ENCODE measurements at regions not wholly inside any gene's neighbourhood (a gene's known extent, or its start where the extent isn't known, plus 50 kb on each side); places are given as distances from the start of the nearest gene placed in this dataset.
"Not testable (repeated sequence)": the region's sequence is repeated elsewhere in the genome, so short reads cannot be mapped to it uniquely, and the experiment has no call there.

GRCh38 chr21:13986996-13987958, 223.5 kb downstream of the LIPI start:
- H2AFZ ChIP-seq (ENCODE audit: low read length); POLR2A ChIA-PET; H3K9me3 ChIP-seq (ENCODE audit: low read length); DNase-seq (ENCODE audit: low spot score); H4K20me1 ChIP-seq (ENCODE audit: insufficient read depth, low read length); H3K36me3 ChIP-seq (replicated peaks in 1 of 2; ENCODE audit: control insufficient read depth in 1 of 2, insufficient read depth in 2 of 2, low read length in 2 of 2); intact Hi-C loops (cut with micrococcal nuclease; ENCODE audit: unreplicated experiment); H3K4me2 ChIP-seq (ENCODE audit: low read depth, low read length); H3K4me3 ChIP-seq (replicated peaks in 1 of 3; ENCODE audit: insufficient read depth in 1 of 3, low read depth in 2 of 3, low read length in 3 of 3); H3K79me2 ChIP-seq (ENCODE audit: insufficient read depth, low read length); H3K9ac ChIP-seq (ENCODE audit: insufficient read depth, low read depth, low read length); H3K27ac ChIP-seq (ENCODE audit: extremely low read length, insufficient read depth, low read length); BruUV-seq (replicated peaks); H3K4me1 ChIP-seq (ENCODE audit: insufficient read depth, low read length); in situ Hi-C loops (cut with HindIII; ENCODE audit: extremely low pct_ligation_motif_present, low pct_unique_long_range_greater_than_20kb); CTCF ChIA-PET (ENCODE audit: low intra/inter-chr PET ratio, low total read pairs); FAIRE-seq; H3K27me3 ChIP-seq (ENCODE audit: control insufficient read depth in 1 of 2, insufficient read depth in 2 of 2, low read length in 2 of 2): not testable (repeated sequence)
- 0% methylated on average over 6 of the region's 9 CpGs for WGBS (ENCODE audit: low lambda C conversion rate)
- ATAC-seq: peak; percentile 24

- intact Hi-C loops (cut with micrococcal nuclease; ENCODE audit: unreplicated experiment); H3K4me1 ChIP-seq (ENCODE audit: insufficient read depth, low read length); H2AFZ ChIP-seq (ENCODE audit: low read length); H3K36me3 ChIP-seq (replicated peaks in 1 of 2; ENCODE audit: control insufficient read depth in 1 of 2, insufficient read depth in 2 of 2, low read length in 2 of 2); BruUV-seq (replicated peaks); DNase-seq (ENCODE audit: low spot score); in situ Hi-C loops (cut with HindIII; ENCODE audit: extremely low pct_ligation_motif_present, low pct_unique_long_range_greater_than_20kb); H3K27me3 ChIP-seq (ENCODE audit: control insufficient read depth in 1 of 2, insufficient read depth in 2 of 2, low read length in 2 of 2); H4K20me1 ChIP-seq (ENCODE audit: insufficient read depth, low read length); H3K9me3 ChIP-seq (ENCODE audit: low read length); CTCF ChIA-PET (ENCODE audit: low intra/inter-chr PET ratio, low total read pairs); H3K4me3 ChIP-seq (replicated peaks in 1 of 3; ENCODE audit: insufficient read depth in 1 of 3, low read depth in 2 of 3, low read length in 3 of 3); H3K9ac ChIP-seq (ENCODE audit: insufficient read depth, low read depth, low read length); POLR2A ChIA-PET; H3K27ac ChIP-seq (ENCODE audit: extremely low read length, insufficient read depth, low read length); FAIRE-seq; H3K79me2 ChIP-seq (ENCODE audit: insufficient read depth, low read length); H3K4me2 ChIP-seq (ENCODE audit: low read depth, low read length): not testable (repeated sequence)
- 5% methylated on average over 9 of the region's 10 CpGs for WGBS (ENCODE audit: low lambda C conversion rate)
- peak; percentile 49 for ATAC-seq
Observed at GRCh38 chr21:13985865-13986863, 224.6 kb downstream of the LIPI start.

- POLR2A ChIA-PET; H3K9me3 ChIP-seq (ENCODE audit: low read length); BruUV-seq (replicated peaks); DNase-seq (ENCODE audit: low spot score); H3K4me3 ChIP-seq (replicated peaks in 1 of 3; ENCODE audit: insufficient read depth in 1 of 3, low read depth in 2 of 3, low read length in 3 of 3); in situ Hi-C loops (cut with HindIII; ENCODE audit: extremely low pct_ligation_motif_present, low pct_unique_long_range_greater_than_20kb); H3K27ac ChIP-seq (ENCODE audit: extremely low read length, insufficient read depth, low read length); intact Hi-C loops (cut with micrococcal nuclease; ENCODE audit: unreplicated experiment); H2AFZ ChIP-seq (ENCODE audit: low read length); H3K9ac ChIP-seq (ENCODE audit: insufficient read depth, low read depth, low read length); H4K20me1 ChIP-seq (ENCODE audit: insufficient read depth, low read length); H3K4me2 ChIP-seq (ENCODE audit: low read depth, low read length); H3K4me1 ChIP-seq (ENCODE audit: insufficient read depth, low read length); H3K27me3 ChIP-seq (ENCODE audit: control insufficient read depth in 1 of 2, insufficient read depth in 2 of 2, low read length in 2 of 2); H3K79me2 ChIP-seq (ENCODE audit: insufficient read depth, low read length); H3K36me3 ChIP-seq (replicated peaks in 1 of 2; ENCODE audit: control insufficient read depth in 1 of 2, insufficient read depth in 2 of 2, low read length in 2 of 2); FAIRE-seq; CTCF ChIA-PET (ENCODE audit: low intra/inter-chr PET ratio, low total read pairs): not testable (repeated sequence)
- ATAC-seq: peak; percentile 12; the same call in 2 of the 3 replicates
- WGBS (ENCODE audit: low lambda C conversion rate): 28% methylated on average over 6 of the region's 9 CpGs
Observed at GRCh38 chr21:13985137-13985864, 225.5 kb downstream of the LIPI start.

- POLR2A ChIA-PET; H3K9me3 ChIP-seq (ENCODE audit: low read length); H3K27ac ChIP-seq (ENCODE audit: extremely low read length, insufficient read depth, low read length); intact Hi-C loops (cut with micrococcal nuclease; ENCODE audit: unreplicated experiment); CTCF ChIA-PET (ENCODE audit: low intra/inter-chr PET ratio, low total read pairs); H3K79me2 ChIP-seq (ENCODE audit: insufficient read depth, low read length); FAIRE-seq; BruUV-seq (replicated peaks); H3K27me3 ChIP-seq (ENCODE audit: control insufficient read depth in 1 of 2, insufficient read depth in 2 of 2, low read length in 2 of 2); DNase-seq (ENCODE audit: low spot score); H3K4me2 ChIP-seq (ENCODE audit: low read depth, low read length); H4K20me1 ChIP-seq (ENCODE audit: insufficient read depth, low read length); H3K9ac ChIP-seq (ENCODE audit: insufficient read depth, low read depth, low read length); H3K36me3 ChIP-seq (replicated peaks in 1 of 2; ENCODE audit: control insufficient read depth in 1 of 2, insufficient read depth in 2 of 2, low read length in 2 of 2); H2AFZ ChIP-seq (ENCODE audit: low read length); H3K4me1 ChIP-seq (ENCODE audit: insufficient read depth, low read length); in situ Hi-C loops (cut with HindIII; ENCODE audit: extremely low pct_ligation_motif_present, low pct_unique_long_range_greater_than_20kb); ATAC-seq; H3K4me3 ChIP-seq (replicated peaks in 1 of 3; ENCODE audit: insufficient read depth in 1 of 3, low read depth in 2 of 3, low read length in 3 of 3): not testable (repeated sequence)
- no CpG with 5 or more reads among the region's 5 CpGs for WGBS (ENCODE audit: low lambda C conversion rate)
Observed at GRCh38 chr21:13984728-13985127, 226.0 kb downstream of the LIPI start.
